Left ventricle myocardium inferior (tissue), 1 donor: ENCODE measurements at regions not wholly inside any gene's neighbourhood (a gene's known extent, or its start where the extent isn't known, plus 50 kb on each side); places are given as distances from the start of the nearest gene placed in this dataset.
"Not testable (repeated sequence)": the region's sequence is repeated elsewhere in the genome, so short reads cannot be mapped to it uniquely, and the experiment has no call there.

Experiments used
- DNase-seq: peaks from one replicate; pipeline ENCODE4 v3.0.0-alpha.2; 2020
- H3K27ac ChIP-seq: fragments of 200-600 bp; replicated peaks from 2 replicates; pipeline ENCODE4 v1.8.0; 2021
- H3K27me3 ChIP-seq: fragments of 200-600 bp; 2 replicates; pipeline ENCODE4 v1.8.0; 2021; ENCODE audit warnings: low read depth
- H3K36me3 ChIP-seq: fragments of 200-600 bp; 2 replicates; pipeline ENCODE4 v1.8.0; 2021
- H3K4me1 ChIP-seq: fragments of 200-600 bp; 2 replicates; pipeline ENCODE4 v1.8.0; 2021
- H3K4me3 ChIP-seq: fragments of 200-600 bp; 2 replicates; pipeline ENCODE4 v1.8.0; 2021; ENCODE audit warnings: mild to moderate bottlenecking, moderate library complexity
- H3K9me3 ChIP-seq: fragments of 200-600 bp; replicated peaks from 2 replicates; pipeline ENCODE4 v1.8.0; 2021
- CTCF ChIP-seq: fragments of 200-600 bp; IDR thresholded peaks from 2 replicates; pipeline ENCODE4 v1.8.0; 2021; ENCODE audit warnings: antibody characterized with exemption, mild to moderate bottlenecking, borderline replicate concordance
- intact Hi-C: fragments of 100-400 bp; cut with micrococcal nuclease; formaldehyde crosslinking; loops from one replicate; pipeline ENCODE4 v1.11.0; 2022
- donor health status: DM: no; HTN: yes; CAD: no; lungs with severe emphysema.

- H3K27ac ChIP-seq = no peak overlapping the region
- intact Hi-C loops = no loop called here
- no peaks in the 10 kb centered on the region for H3K4me1 ChIP-seq
- peaks cover 6% of the 10 kb centered on the region for H3K27me3 ChIP-seq
- no peaks in the 10 kb centered on the region for H3K36me3 ChIP-seq
- no peak overlapping the region for H3K4me3 ChIP-seq
- no peak for TF ChIP-seq CTCF
- DNase-seq = no peak
- H3K9me3 ChIP-seq = peaks cover 13% of the 10 kb centered on the region
Observed at GRCh38 chr16:31674686-31675085, 147.0 kb downstream of the AHSP start.

GRCh38 chr16:31676731-31677130 lies 149.0 kb downstream of the AHSP start:
- intact Hi-C loops = no loop called here
- H3K27me3 ChIP-seq = peaks cover 6% of the 10 kb centered on the region
- no peak for DNase-seq
- H3K27ac ChIP-seq = no peak overlapping the region
- H3K36me3 ChIP-seq = no peaks in the 10 kb centered on the region
- TF ChIP-seq CTCF = no peak
- H3K4me1 ChIP-seq = no peaks in the 10 kb centered on the region
- peaks cover 2% of the 10 kb centered on the region for H3K9me3 ChIP-seq
- no peak overlapping the region for H3K4me3 ChIP-seq

GRCh38 chr16:31678649-31679325 lies 151.1 kb downstream of the AHSP start:
- TF ChIP-seq CTCF = no peak
- no peaks in the 10 kb centered on the region for H3K9me3 ChIP-seq
- no peak for DNase-seq
- no peaks in the 10 kb centered on the region for H3K4me1 ChIP-seq
- no peak overlapping the region for H3K4me3 ChIP-seq
- intact Hi-C loops = no loop called here
- no peak overlapping the region for H3K27ac ChIP-seq
- H3K36me3 ChIP-seq = no peaks in the 10 kb centered on the region
- H3K27me3 ChIP-seq = peaks cover 8% of the 10 kb centered on the region

GRCh38 chr16:31689331-31689730 lies 161.6 kb downstream of the AHSP start:
- H3K36me3 ChIP-seq, intact Hi-C loops, H3K4me3 ChIP-seq, H3K9me3 ChIP-seq, DNase-seq, H3K4me1 ChIP-seq, H3K27ac ChIP-seq: not testable (repeated sequence)
- H3K27me3 ChIP-seq = peaks cover 26% of the 10 kb centered on the region

GRCh38 chr16:31692338-31692737 lies 164.6 kb downstream of the AHSP start:
- DNase-seq, H3K9me3 ChIP-seq, intact Hi-C loops: not testable (repeated sequence)

GRCh38 chr16:31693733-31694132 lies 166.0 kb downstream of the AHSP start:
- no peaks in the 10 kb centered on the region for H3K27me3 ChIP-seq
- no peaks in the 10 kb centered on the region for H3K36me3 ChIP-seq
- no peak for DNase-seq
- peaks cover 4% of the 10 kb centered on the region for H3K4me1 ChIP-seq
- H3K4me3 ChIP-seq = no peak overlapping the region
- H3K9me3 ChIP-seq = no peaks in the 10 kb centered on the region
- intact Hi-C loops = no loop called here
- no peak overlapping the region for H3K27ac ChIP-seq
- no peak for TF ChIP-seq CTCF

More at GRCh38 chr16:31692338-31692737, 164.6 kb downstream of the AHSP start:
- H3K4me3 ChIP-seq, H3K27me3 ChIP-seq, H3K27ac ChIP-seq, H3K36me3 ChIP-seq, H3K4me1 ChIP-seq: not testable (repeated sequence)

- H3K4me3 ChIP-seq = no peak overlapping the region
- no peak for DNase-seq
- no peak overlapping the region for H3K27ac ChIP-seq
- TF ChIP-seq CTCF = no peak
- no peaks in the 10 kb centered on the region for H3K9me3 ChIP-seq
- H3K27me3 ChIP-seq = no peaks in the 10 kb centered on the region
- H3K36me3 ChIP-seq = no peaks in the 10 kb centered on the region
- peaks cover 4% of the 10 kb centered on the region for H3K4me1 ChIP-seq
- intact Hi-C loops = no loop called here
Observed at GRCh38 chr16:31694461-31694860, 166.8 kb downstream of the AHSP start.
